Dermis microvascular lymphatic vessel endothelial cell (primary cell): ENCODE measurements at regions not wholly inside any gene's neighbourhood (a gene's known extent, or its start where the extent isn't known, plus 50 kb on each side); places are given as distances from the start of the nearest gene placed in this dataset.

Source experiments
- DNase-seq, 2 donors: peaks; one replicate each; pipeline versions ENCODE4 v3.0.0 to v3.0.0-alpha.2; 2010; ENCODE audit warnings: low read depth in 2 of 2

GRCh38 chr5:125713109-125713805, 710.0 kb upstream of the GRAMD2B start:
- no peak for DNase-seq

- DNase-seq: no peak
Observed at GRCh38 chr5:125715216-125715615, 708.0 kb upstream of the GRAMD2B start.

GRCh38 chr5:125717209-125717608, 706.0 kb upstream of the GRAMD2B start:
- DNase-seq: no peak

GRCh38 chr5:125719681-125720347, 703.4 kb upstream of the GRAMD2B start:
- DNase-seq: no peak

GRCh38 chr5:125720348-125720685, 702.9 kb upstream of the GRAMD2B start:
- DNase-seq: no peak

- DNase-seq: no peak
Observed at GRCh38 chr5:125720721-125721120, 702.5 kb upstream of the GRAMD2B start.

GRCh38 chr5:125722550-125722949, 700.7 kb upstream of the GRAMD2B start:
- DNase-seq: no peak

GRCh38 chr5:125725691-125726090, 697.5 kb upstream of the GRAMD2B start:
- no peak for DNase-seq

- no peak for DNase-seq
Observed at GRCh38 chr5:125743939-125744338, 679.3 kb upstream of the GRAMD2B start.

- DNase-seq: no peak
Observed at GRCh38 chr5:125746917-125747316, 676.3 kb upstream of the GRAMD2B start.

GRCh38 chr5:125750147-125750860, 672.9 kb upstream of the GRAMD2B start:
- DNase-seq: no peak

GRCh38 chr5:125750861-125751186, 672.4 kb upstream of the GRAMD2B start:
- no peak for DNase-seq

- no peak for DNase-seq
Observed at GRCh38 chr5:125756456-125756855, 666.8 kb upstream of the GRAMD2B start.

GRCh38 chr5:125766706-125767105, 656.5 kb upstream of the GRAMD2B start:
- no peak for DNase-seq

- DNase-seq: no peak
Observed at GRCh38 chr5:125775896-125776295, 647.3 kb upstream of the GRAMD2B start.

- no peak for DNase-seq
Observed at GRCh38 chr5:125776656-125777139, 646.5 kb upstream of the GRAMD2B start.

GRCh38 chr5:125778791-125779190, 644.4 kb upstream of the GRAMD2B start:
- no peak for DNase-seq

- DNase-seq: no peak
Observed at GRCh38 chr5:125785407-125785806, 637.8 kb upstream of the GRAMD2B start.

- DNase-seq: no peak
Observed at GRCh38 chr5:125786021-125786420, 637.2 kb upstream of the GRAMD2B start.

GRCh38 chr5:125793470-125793869, 629.7 kb upstream of the GRAMD2B start:
- no peak for DNase-seq

GRCh38 chr5:125794922-125795321, 628.3 kb upstream of the GRAMD2B start:
- no peak for DNase-seq

- peak; percentile 21 to 43 for DNase-seq
Observed at GRCh38 chr5:125798307-125798706, 624.9 kb upstream of the GRAMD2B start.

GRCh38 chr5:125812651-125813050, 610.6 kb upstream of the GRAMD2B start:
- DNase-seq: no peak
